ENCODE measurements at regions not wholly inside any gene's neighbourhood (a gene's known extent, or its start where the extent isn't known, plus 50 kb on each side); places are given as distances from the start of the nearest gene placed in this dataset.
A peak's percentile ranks its signal among the peaks of the same experiment; 100 is the strongest.

DNA sequence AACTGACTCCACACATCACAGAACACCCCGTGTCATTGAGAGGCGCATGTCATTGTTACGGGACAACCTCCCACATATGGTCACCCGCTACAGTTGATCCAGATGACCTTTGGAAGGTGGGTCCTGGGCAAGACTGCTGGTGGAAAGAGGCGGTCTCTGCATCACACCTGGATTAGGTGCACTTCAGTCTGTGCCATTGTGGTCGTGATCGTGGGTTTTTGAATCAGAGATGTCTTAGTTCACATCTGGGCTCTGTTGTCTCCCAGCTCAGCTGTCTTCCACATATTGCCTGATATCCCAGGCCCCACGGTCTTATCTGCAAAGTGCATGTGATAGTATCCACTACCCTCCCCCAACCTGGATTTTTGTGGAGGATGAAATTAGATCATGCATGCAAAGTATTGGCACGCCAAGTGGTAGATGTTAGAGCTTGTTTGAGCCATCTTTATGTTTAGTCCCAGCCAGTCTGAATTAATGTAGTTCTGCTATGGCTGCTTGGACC is 208.7 kb upstream of the FOXN3 start:
- no peak for DNase-seq

GRCh38 chr14:89625244-89625713 is 208.2 kb upstream of the FOXN3 start:
- DNase-seq, result no peak

GRCh38 chr14:89624500-89625156 is 207.6 kb upstream of the FOXN3 start:
- DNase-seq, result no peak

- no peak for DNase-seq
These were observed 205.0 kb upstream of the FOXN3 start for GRCh38 chr14:89621791-89622638.

DNA sequence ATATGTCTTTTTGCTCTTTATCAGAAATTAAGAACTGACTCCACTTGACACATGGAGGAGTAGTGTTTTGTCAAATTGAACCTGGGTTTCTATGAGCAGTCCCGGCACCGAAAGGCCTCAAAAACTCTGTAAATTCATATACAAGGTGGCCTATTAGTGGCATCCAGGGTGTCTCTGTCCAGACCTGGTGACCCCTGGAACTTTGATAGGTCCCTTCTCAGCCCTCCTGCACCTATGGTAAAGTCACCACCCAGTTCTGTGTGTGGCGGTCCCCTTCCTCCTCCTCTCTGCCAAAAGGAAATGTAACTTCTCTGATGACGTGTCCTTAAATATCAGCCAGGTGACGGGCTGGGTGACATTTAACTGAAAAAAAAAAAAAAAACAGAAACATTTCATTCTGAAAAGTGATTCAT is 204.0 kb upstream of the FOXN3 start:
- no peak for DNase-seq

DNA sequence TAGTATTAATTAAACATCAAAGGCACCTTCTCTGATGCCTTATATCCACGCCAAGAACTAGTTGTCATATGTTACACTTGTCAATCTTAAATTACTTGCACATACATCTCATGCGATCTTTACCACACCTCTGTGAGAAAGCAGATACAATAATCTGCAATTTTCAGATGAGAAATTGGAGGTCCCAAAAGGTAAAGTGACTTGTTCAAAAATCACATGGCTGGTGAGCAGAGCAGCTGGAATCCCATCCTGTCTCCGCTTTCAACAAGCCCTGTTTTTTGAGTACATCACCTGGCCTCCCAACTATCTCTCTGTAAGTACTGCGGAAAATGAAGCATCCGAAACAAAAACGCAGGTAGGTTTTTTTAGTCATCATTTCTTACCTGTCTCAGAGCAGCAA is 203.4 kb upstream of the FOXN3 start:
- DNase-seq, result no peak

GRCh38 chr14:89619596-89619995 is 202.6 kb upstream of the FOXN3 start:
- no peak for DNase-seq

DNA sequence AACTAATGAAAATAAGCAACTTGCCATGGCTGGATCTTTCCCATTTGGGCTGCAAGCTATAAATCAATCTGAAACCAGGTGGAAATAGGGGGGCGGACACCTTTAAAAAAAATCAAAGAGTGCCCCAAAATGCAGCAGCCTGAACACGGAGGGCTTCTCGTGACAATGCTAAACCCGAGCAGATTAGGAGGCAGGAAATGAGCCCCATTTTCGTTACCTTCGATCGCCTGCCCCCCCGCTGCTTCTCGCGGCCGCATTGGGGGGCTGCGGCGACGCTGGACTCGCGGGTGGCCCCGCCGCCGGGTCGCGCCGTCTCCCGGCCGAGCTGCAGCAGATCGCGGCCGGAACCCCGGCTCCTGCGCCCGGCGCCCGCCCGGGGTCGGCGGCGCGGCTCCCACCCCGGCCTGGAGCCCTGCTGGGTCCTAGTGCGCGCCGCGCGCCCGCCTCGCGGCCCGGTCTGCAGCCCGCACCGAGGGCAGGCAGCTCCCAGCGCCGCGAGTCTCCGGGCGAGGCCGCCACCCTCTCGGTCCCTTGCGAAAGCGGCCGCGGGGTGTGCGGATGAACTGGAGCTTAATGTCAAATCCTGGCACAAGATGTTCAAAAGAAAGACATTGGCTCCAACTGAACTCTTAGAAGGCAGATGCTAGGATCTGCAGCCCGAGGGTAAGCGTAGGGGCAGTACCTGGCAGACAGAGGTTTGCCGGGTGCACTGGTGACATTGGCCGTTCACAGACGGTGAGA is 201.9 kb upstream of the FOXN3 start:
- peak; percentile 51 for DNase-seq

GRCh38 chr14:89618330-89618708 is 201.3 kb upstream of the FOXN3 start:
- DNase-seq, result no peak

GRCh38 chr14:89617481-89618329 is 200.7 kb upstream of the FOXN3 start:
- DNase-seq, result peak; percentile 14

GRCh38 chr14:89616852-89617341 is 199.9 kb upstream of the FOXN3 start:
- peak; percentile 24 for DNase-seq

DNA sequence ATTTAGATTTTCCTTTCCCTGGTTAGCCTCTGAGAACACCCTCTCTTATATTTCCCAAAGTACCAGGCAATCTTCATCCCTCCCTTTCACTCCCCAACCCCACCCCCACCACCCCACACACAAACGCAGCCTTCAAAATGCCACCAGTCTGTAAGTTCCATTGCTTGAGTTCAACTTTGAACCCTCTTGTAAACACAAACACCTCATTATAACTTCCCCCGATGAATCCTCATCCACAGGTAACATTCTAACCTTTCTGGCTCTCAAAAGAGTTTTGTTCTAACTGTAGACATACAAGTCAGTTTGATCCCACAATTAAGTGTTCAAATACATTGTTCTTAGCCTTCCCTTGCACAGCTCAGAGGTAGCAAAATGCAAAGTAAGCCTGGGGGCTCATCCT is 199.4 kb upstream of the FOXN3 start:
- no peak for DNase-seq

DNA sequence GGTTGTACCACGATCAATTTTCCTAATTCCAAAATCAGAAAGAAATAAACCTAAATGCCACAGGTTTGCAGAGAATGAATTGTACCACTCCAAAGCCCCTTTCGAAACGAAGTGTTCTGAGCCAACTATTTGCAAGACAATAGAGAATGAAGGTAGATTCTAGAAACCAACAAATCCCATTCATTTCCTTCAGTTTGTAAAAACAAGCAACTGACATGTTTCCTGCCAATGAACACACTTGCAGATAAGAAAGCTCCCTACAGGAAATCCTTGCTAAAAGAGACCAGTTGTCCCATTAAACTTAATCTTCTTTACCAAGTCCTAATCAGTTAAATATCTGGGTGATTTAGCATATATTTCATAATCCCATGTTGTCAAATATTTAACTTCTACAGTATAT is 198.4 kb upstream of the FOXN3 start:
- no peak for DNase-seq

DNA sequence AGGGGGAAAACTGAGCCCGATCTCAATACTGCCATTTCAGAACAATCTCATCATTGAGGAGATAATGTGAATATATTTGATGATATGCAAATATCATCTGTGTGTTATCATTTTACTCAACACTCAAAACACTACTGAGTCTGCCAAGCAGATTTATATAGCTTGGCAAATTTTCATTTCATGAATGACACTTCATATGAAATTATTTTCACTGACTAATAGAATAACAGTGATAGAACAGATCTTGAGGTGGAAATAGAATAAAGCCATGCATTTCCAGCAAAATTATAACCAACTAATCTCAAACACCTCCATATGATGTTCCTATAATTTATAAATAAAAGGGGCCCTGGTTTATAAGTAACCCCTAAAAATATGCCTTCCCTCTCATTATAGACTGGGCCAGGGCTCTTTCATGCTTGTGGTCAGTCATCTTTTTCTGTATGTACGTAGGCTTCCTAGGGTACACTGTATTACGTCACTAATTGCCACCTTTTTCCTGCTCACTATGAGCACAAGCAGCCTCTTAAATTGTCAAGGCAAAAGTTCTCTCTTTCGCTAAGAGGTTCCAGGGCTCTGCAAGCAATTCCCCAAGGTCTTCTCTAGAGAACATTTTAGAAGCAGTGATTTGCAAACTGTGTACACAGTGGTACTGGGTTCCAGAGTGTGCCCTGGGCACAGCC is 197.1 kb upstream of the FOXN3 start:
- no peak for DNase-seq

- DNase-seq, result no peak
These were observed 196.4 kb upstream of the FOXN3 start for GRCh38 chr14:89613260-89614008.

GRCh38 chr14:89609500-89610100 is 192.6 kb upstream of the FOXN3 start:
- no peak for DNase-seq

- DNase-seq, result no peak
These were observed 190.4 kb upstream of the FOXN3 start for GRCh38 chr14:89607453-89607852.

GRCh38 chr14:89603938-89604480 is 187.0 kb upstream of the FOXN3 start:
- DNase-seq, result no peak

DNA sequence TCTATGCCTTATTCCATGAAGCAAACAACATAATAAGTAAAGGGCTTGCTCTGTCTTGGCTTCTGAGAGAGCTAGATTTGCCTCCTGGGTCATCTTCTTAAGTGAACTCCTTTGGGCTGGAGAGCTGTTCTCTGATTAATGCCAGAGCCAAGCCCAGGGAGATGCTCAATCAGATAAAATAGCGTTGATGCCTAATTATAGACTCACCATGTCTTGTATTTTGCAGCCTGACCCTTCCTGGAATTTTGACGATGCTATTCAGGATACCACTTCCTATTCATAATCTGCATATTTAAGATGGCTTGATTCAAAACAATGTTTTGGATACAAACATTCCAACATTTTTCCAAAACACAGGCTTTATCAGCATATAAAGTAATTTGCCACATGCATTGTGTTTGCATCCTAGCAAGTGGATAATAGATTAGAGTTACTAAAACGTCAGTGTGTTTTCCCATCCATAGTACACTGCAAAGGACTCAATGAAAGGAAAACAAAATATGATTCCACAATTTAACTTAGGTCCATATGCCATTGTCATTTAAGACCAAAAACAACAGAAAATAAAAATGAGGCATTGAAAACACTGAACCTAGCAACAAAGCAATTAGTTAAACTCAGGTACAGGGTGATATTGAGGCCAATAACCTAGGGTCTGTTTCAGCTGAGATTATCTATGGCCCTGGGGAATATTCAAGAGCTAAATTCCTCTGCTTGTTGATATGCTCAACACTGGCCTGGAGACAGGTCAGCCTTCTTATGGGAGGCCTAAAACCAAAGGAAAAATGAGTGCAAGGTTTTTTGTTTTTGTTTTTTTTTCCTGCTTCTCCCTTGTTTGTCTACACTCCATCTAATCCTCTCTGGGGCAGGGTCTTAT is 184.2 kb upstream of the FOXN3 start:
- no peak for DNase-seq
